ENCODE measurements at regions not wholly inside any gene's neighbourhood (a gene's known extent, or its start where the extent isn't known, plus 50 kb on each side); places are given as distances from the start of the nearest gene placed in this dataset.
"Not testable (repeated sequence)": the region's sequence is repeated elsewhere in the genome, so short reads cannot be mapped to it uniquely, and the experiment has no call there.

DNA sequence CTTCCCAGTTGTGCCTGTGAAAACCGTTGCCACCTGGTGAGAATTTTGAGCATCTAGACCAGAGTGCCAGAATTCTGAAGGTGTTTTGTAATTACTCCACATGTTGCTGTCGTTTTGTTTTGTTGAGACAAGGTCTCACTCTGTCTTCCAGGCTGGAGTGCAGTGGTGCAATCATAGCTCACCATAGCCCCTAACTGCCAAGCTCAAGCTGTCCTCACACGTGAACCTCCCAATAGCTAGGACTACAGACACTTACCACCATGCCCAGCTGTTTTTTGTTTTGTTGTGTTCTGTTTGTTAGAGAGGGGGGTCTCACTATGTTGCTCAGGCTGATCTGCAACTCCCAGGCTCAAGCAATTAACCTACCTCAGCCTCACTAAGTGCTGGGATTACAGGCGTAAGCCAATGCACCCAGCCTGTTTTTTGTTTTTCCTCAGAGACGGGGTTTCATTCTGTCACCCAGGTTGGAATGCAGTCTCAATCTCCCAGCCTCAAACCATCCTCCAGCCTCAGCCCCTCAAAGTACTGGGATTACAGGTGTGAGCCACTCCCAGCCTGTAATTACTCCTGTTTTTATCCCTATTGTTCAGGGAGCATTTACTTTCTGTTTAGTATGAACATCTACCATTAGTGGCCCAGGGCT is 121.1 kb upstream of the DMRT1 start:
- no peak for DNase-seq

GRCh38 chr9:722388-722980 is 119.0 kb upstream of the DMRT1 start:
- no peak for DNase-seq

- not testable (repeated sequence) for DNase-seq
Measured at GRCh38 chr9:724461-724860, 117.0 kb upstream of the DMRT1 start.

DNA sequence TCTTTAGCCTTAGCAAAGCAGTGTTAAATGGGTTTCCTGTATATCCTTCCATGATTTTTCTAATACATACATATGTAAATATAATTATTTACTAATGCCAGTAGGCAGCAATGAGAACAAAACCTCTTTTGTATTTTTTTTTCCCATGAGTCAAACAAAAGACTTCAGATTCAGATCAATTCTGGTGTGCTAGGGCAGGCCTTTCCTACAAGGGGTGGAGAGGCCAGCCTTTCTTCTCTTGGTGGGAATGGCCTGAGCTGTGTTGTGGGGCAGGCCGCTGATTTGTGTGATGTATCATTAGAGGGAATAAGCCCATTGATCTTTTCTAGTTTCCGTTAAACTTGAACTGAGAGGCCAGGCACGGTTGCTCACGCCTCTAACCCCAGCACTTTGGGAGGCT is 115.5 kb upstream of the DMRT1 start:
- no peak for DNase-seq

GRCh38 chr9:727767-728166 is 113.7 kb upstream of the DMRT1 start:
- DNase-seq = no peak

DNA sequence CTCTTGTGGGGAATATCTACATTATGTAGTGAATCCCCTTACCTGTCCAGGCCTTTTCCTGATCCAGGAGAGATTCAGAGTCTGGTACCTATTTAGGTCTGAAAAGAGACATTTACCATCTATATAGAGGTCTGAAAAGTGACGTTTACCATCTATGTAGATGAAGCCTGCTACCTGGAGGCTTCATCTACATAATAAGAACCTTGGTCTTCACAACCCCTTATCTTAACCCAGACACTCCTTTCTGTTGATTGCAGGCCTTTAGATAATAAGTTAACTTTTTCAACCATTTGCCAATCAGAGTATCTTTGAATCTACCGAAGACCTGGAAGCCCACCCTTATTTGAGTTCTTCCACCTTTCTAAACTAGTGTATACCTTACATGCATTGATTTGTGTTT is 113.0 kb upstream of the DMRT1 start:
- no peak for DNase-seq

DNA sequence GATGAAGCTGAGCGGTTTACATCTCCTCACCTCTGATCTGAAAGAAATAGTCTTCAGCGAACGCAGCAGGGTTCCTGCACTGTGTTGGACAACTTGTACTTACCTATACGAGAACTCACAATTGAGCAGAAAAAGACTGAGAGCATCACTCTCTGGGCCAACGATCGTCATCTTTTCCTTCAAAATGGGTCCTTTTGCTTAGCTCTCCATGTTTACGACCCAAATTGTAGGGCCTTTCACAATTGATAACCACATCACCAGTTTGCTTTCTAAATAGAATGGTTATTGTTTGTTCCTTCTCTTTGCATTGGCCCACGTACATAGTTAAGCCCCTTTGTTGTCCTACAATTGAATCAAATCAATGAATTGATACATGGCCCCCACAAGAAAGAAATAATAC is 110.0 kb upstream of the DMRT1 start:
- no peak for DNase-seq

DNA sequence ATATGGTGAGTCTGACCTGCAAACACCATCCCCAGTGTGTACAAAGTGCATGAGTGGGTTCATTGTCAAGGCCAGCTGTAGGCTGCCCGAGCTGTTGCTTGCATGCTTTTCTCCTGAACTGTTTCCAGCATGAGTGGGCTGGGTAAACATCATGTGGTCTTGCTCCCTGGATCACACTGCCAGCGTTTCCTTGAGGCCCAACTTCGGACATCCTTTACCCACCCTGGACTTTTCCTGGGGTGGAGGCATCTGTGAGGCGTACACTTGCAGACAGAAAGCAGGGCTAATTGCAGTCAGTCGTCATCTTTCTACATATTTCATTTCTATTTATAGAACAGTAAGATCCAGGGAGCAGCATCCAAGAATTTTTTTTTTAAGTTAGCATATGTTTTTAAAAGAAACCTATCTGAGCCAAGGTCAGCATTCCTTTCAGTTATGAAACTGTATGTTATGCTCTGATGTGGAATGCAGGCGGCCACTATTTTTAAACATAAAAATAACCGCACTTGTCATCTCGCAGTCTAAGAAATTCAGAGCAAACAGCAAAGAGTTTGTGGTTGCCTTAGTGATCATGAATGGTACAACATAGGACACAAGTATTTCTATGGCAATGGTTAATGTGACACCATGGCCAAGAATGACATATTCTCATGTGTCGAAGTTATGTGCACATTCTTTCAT is 106.5 kb upstream of the DMRT1 start:
- DNase-seq = peak; percentile 98

DNA sequence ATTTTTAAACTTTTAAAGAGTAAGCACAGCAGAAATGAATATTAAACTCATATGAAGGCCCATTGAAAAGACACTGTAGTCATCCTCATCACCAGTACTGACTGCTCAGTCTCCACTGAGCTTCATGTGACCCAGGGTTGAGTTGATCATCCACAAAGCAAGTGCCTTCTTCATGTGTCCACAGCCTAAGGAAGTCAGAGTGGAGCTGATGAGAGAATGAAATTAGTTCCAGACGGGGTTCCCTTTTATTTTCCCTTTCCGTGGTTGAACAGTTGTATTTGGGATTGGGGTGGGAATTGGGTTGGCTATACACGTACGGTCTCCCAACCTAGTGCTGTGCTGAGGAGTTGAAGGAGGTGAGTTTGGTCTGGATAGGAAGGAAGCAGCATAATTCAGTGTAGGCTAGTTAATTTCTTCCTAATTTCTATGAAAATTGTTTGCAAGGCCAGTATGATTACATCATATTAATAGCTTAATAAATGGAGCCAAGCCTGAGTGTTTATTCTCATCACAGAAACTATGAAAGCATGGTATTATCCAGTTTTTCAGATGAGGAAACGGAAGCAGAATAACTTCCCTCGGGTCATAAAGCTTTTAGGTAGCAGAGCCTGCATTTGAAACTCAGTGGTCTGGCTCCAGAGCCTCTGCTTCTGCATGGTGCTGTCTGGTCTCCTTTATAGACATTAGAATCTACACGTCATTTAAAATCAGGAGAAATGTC is 103.9 kb upstream of the DMRT1 start:
- peak; percentile 44 for DNase-seq

DNA sequence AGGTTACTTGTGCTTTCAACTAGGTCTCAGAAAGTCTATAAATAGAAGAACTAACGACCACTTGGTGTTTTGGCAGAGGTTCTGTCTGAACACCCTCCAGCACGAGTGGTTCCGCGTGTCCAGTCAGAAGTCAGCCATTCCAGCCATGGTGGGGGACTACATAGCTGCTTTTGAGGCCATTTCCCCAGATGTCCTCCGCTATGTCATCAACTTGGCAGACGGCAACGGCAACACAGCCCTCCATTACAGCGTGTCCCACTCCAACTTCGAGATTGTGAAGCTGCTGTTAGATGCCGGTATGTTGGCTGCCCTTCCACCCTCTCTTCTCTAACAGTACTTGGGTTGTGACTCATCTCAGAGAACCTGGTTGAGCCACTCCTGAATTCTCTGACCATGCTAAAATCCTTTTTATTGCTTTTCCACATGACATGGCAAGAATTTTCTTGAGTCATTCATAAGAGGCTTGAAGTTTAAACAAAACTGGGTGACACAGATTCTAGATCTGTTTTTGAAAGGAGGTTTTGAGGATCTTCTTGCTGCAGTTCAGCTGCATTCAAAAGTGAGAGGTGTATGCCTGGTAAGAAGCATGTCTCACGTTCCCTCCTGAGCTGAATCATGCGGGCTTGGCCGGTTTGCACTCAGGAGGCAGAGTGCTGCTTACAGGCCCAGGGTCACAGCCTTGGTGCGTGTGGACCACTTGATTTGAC is 103.1 kb upstream of the DMRT1 start:
- peak; percentile 94 for DNase-seq

- DNase-seq = no peak
Measured at GRCh38 chr9:739362-739761, 102.1 kb upstream of the DMRT1 start.

DNA sequence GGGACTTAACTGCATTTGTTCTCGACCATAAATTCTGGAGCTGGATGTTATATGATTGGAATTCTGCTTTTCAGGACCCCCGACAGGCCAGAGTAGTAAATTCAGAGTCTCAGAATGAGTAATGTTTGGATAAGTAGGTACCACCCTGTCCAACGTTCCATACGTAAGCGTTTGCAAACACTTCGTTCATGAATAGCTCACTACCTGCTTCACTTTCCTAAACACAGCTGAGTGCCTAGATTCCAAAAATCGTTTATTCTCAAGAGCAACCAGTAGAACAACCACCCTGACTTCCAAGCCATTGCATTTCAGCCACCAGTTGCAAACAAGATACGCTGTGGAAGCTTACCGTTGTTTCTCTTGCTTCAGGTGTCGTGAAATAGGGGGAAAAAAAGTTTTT is 101.3 kb upstream of the DMRT1 start:
- no peak for DNase-seq

DNA sequence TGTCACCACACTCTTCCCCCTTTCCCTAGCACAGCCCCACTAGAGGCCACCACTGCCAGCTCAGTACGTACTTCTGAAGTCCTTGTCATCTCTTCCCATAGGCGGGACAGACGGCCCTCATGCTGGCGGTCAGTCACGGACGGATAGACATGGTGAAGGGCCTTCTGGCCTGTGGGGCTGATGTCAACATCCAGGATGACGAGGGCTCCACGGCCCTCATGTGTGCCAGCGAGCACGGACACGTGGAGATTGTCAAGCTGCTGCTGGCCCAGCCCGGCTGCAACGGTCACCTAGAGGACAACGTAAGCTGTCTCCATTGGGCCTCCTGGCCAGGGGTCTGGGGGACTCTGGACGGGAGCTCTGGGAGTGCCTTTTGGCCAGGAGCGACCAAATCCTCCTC is 99.4 kb upstream of the DMRT1 start:
- DNase-seq = no peak

GRCh38 chr9:742914-743589 is 98.4 kb upstream of the DMRT1 start:
- DNase-seq = no peak

DNA sequence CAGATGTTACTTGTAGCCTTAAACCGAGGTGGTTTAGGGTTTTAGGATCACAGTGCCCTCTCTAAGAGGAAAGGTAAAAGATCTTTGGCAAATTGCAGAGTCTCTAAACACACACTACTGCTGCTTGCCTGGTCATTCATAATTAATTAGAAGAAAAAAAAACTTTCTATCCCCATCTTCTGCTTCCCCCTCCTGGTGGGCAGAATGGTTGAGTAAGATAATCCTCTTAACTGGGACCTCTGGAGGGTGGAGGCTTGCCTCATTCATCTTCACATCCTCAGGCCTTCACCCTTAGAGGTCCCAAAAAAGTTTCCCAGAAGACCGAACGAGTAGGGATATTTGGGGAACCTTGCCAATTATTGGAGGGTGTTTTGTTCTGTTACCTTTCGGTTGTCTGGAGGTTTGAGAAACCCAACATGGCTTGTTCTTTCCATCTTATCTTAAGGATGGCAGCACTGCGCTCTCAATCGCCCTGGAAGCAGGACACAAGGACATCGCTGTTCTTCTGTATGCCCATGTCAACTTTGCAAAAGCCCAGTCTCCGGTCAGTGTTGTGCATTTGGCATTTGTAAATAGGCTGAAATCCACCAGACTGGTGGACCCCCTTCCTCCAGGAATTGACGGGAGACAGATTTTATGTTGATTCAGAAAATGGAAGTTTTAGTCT is 97.3 kb upstream of the DMRT1 start:
- DNase-seq = no peak

DNA sequence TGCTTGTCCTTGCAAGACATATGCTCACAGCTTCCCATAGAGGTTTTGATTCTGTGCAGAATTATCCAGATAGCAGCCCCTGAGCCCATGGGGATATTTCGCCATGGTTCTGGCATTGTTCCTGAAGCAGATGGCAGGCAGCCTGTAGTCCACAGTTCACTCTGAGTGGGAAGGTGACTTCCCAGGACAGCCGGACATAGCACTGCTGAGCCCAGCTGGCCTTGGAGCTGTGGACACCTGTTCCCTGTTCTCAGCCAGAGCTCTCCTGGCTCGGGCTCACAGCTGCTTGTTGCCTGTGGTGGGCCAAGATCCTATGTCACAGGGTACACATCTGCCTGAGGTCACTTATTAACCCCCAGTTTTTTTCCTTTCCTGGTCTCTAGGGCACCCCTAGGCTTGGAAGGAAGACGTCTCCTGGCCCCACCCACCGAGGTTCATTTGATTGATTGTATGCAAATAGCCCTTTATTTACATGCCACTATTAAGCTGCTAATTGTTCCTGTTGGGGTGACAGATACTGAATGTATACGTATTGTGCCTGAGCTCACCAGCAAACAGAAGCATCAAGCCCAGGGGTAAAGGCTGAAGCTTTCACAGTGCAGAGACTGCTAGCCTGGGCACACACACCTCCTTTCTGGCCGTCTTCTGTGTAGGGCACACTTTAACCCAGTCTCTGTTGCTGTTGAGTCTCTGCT is 96.6 kb upstream of the DMRT1 start:
- DNase-seq = no peak

- no peak for DNase-seq
Measured at GRCh38 chr9:745761-746380, 95.6 kb upstream of the DMRT1 start.

DNA sequence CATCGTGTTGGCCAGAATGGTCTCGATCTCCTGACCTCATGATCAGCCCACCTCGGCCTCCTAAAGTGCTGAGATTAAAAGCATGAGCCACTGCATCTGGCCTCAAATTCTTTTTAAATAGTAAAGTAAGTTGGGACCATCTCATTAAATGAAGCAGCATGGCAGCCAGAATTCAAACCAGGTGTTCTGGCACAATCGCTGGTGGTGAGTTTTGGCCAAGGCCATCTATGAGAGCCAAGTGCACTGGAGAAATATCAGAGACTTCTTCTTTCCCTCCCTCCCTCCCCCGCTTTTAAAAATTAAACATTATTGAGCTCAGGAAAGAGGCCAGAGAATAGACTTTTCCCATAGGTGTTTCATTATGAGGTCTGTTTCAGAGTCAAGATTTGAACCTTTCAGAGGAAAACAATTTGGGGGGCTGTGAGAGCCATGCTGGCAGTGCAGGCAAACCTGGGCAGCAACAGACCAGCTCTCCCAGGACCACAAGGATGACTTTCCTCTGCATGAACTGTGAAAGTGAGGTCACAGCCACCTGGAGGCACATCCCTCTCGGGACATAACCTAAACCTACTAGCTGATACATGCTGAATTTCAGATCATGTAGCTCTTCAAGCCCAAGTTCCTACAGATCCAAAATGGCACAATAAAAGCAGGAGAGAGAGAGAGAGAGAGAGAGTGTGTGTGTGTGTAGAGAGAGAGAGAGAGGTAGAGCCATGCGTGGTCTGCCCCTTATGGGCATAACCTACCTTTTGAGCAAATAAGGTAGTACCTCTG is 94.6 kb upstream of the DMRT1 start:
- DNase-seq = no peak

- no peak for DNase-seq
Measured at GRCh38 chr9:747567-747966, 93.9 kb upstream of the DMRT1 start.

DNA sequence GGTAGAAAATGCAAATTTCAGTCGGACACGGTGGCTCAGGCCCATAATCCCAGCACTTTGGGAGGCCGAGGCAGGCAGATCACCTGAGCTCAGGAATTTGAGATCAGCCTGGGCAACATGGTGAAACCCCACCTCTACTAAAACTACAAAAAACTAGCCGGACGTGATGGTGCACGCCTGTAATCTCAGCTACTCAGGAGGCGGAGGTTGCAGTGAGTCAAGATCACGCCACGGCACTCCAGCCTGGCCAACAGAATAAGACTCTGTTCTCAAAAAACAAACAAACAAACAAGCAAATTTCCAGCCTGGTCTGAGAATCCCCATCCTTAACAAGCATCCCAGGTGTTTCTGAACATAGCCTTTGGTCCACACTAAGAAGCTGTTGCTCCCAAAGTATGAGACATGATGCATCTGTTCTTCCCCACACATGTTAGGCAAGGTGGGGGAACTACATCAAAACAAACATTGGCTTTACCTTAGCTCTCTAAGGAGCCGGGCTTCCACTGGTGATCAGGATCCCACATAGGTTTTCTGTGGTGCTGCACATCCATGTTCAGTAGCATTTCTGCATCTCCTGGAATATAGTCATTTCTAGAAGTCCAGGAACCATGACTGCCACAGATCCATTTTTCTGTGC is 92.5 kb upstream of the DMRT1 start:
- DNase-seq = no peak
